ENCODE measurements at regions not wholly inside any gene's neighbourhood (a gene's known extent, or its start where the extent isn't known, plus 50 kb on each side); places are given as distances from the start of the nearest gene placed in this dataset.

DNA sequence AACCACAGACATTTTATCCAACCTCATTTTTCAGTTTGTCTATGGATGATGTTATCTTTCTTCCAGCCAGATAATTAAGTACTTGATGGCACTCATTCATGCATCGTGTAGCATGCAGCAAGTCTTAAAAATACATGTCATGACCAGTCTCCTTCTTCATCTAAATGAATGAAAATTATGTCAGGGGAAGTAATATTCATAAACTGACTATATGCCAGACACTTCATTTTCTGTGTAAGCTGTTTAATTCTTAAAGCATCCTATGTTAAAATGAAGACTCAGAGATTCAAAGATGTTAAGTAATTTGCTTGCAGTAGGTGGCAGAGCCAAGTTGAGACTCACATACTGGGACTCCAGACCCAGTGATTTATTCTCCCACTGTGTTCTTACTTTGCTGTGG lies 181.7 kb upstream of the CD180 start:
- in situ Hi-C loops (cut with MboI) (no loop called here), intact Hi-C loops (cut with micrococcal nuclease; ENCODE audit: unreplicated experiment) (no loop called here)
- 33% methylated on average over 1 of the region's 1 CpG for WGBS (ENCODE audit: insufficient coverage, insufficient replicate concordance, low lambda C conversion rate, missing lambda C conversion rate)
- H3K27me3 ChIP-seq (replicated peaks in 1 of 2; ENCODE audit: control insufficient read depth in 2 of 2, insufficient read depth in 2 of 2, low read length in 1 of 2) = no peaks in the 10 kb centered on the region
- DNase-seq (ENCODE audit: low read depth, low spot score) (no peak), FAIRE-seq (no peak), ATAC-seq (no peak)
- H2AFZ ChIP-seq (ENCODE audit: control insufficient read depth, low read depth, low read length) = no peak overlapping the region
- ChIA-PET CTCF (interaction anchor here (0.9 kb wide), 1 partner anchor 14 kb away, joined by 3 read pairs; no protein-coding TSS in a partner anchor), SMC1A (ENCODE audit: uncharacterized antibody, unreplicated experiment) (no interaction called here), POLR2A (no interaction called here), RAD21 (ENCODE audit: unreplicated experiment) (no interaction called here)
- H3K9me3 ChIP-seq (replicated peaks; ENCODE audit: control insufficient read depth, insufficient read depth, low read length) = no peaks in the 10 kb centered on the region
- no peaks in the 10 kb centered on the region for H4K20me1 ChIP-seq (ENCODE audit: control insufficient read depth, insufficient read depth)
- no peaks in the 10 kb centered on the region for H3K36me3 ChIP-seq (ENCODE audit: control insufficient read depth in 2 of 2, insufficient read depth in 2 of 2, low read length in 1 of 2)
- H3K27ac ChIP-seq (ENCODE audit: control insufficient read depth, insufficient read depth) = no peak overlapping the region
- no peak overlapping the region for H3K9ac ChIP-seq (ENCODE audit: control insufficient read depth, insufficient read depth, low read length)
- no peak for TF ChIP-seq ZNF207 (IDR thresholded peaks at IDR 0.05; ENCODE audit: borderline replicate concordance)
- TF ChIP-seq, protein P1, sequence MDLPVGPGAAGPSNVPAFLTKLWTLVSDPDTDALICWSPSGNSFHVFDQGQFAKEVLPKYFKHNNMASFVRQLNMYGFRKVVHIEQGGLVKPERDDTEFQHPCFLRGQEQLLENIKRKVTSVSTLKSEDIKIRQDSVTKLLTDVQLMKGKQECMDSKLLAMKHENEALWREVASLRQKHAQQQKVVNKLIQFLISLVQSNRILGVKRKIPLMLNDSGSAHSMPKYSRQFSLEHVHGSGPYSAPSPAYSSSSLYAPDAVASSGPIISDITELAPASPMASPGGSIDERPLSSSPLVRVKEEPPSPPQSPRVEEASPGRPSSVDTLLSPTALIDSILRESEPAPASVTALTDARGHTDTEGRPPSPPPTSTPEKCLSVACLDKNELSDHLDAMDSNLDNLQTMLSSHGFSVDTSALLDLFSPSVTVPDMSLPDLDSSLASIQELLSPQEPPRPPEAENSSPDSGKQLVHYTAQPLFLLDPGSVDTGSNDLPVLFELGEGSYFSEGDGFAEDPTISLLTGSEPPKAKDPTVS (IDR thresholded peaks at IDR 0.05; ENCODE audit: low read depth, low read length) = no peak
- TF ChIP-seq JUND (IDR thresholded peaks at IDR 0.05; ENCODE audit: low read depth, low read length) = no peak
- TF ChIP-seq, protein P2, sequence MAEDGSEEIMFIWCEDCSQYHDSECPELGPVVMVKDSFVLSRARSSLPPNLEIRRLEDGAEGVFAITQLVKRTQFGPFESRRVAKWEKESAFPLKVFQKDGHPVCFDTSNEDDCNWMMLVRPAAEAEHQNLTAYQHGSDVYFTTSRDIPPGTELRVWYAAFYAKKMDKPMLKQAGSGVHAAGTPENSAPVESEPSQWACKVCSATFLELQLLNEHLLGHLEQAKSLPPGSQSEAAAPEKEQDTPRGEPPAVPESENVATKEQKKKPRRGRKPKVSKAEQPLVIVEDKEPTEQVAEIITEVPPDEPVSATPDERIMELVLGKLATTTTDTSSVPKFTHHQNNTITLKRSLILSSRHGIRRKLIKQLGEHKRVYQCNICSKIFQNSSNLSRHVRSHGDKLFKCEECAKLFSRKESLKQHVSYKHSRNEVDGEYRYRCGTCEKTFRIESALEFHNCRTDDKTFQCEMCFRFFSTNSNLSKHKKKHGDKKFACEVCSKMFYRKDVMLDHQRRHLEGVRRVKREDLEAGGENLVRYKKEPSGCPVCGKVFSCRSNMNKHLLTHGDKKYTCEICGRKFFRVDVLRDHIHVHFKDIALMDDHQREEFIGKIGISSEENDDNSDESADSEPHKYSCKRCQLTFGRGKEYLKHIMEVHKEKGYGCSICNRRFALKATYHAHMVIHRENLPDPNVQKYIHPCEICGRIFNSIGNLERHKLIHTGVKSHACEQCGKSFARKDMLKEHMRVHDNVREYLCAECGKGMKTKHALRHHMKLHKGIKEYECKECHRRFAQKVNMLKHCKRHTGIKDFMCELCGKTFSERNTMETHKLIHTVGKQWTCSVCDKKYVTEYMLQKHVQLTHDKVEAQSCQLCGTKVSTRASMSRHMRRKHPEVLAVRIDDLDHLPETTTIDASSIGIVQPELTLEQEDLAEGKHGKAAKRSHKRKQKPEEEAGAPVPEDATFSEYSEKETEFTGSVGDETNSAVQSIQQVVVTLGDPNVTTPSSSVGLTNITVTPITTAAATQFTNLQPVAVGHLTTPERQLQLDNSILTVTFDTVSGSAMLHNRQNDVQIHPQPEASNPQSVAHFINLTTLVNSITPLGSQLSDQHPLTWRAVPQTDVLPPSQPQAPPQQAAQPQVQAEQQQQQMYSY (CRISPR knock-in tag; IDR thresholded peaks at IDR 0.05) = no peak
- TF ChIP-seq ZNF24 (IDR thresholded peaks at IDR 0.05) = no peak
- no peak for TF ChIP-seq ATF7 (IDR thresholded peaks at IDR 0.05; ENCODE audit: low read depth)
- TF ChIP-seq EGR1 (IDR thresholded peaks at IDR 0.05; ENCODE audit: borderline replicate concordance in 1 of 2, low read depth in 2 of 2, low read length in 2 of 2) = no peak
- TF ChIP-seq EZH2 (IDR thresholded peaks at IDR 0.05; ENCODE audit: borderline replicate concordance, control insufficient read depth, low read depth, low read length) = no peak
- TF ChIP-seq NR2C1 (IDR thresholded peaks at IDR 0.05) = no peak
- no peak overlapping the region for H3K4me3 ChIP-seq
- BruUV-seq (replicated peaks) = no TSS peak
- no peaks in the 10 kb centered on the region for H3K4me1 ChIP-seq (ENCODE audit: control insufficient read depth, insufficient read depth, low read length)
- no peak overlapping the region for H3K4me2 ChIP-seq (ENCODE audit: control insufficient read depth, insufficient read depth)
- H3K79me2 ChIP-seq (ENCODE audit: control insufficient read depth, insufficient read depth, low read length) = no peaks in the 10 kb centered on the region
